Osteocyte (in vitro differentiated cells): ENCODE measurements at regions not wholly inside any gene's neighbourhood (a gene's known extent, or its start where the extent isn't known, plus 50 kb on each side); places are given as distances from the start of the nearest gene placed in this dataset.

ENCODE experiments used
- DNase-seq: peaks from one replicate; pipeline ENCODE4 v3.0.0; 2021; ENCODE audit warnings: mixed read lengths; ENCODE audit not compliant: unreplicated experiment; ENCODE audit errors: extremely low spot score
- H3K27ac Mint-ChIP-seq: one replicate; pipeline ENCODE4 v1.8.0; 2021; ENCODE audit warnings: mild to moderate bottlenecking, mixed read lengths; ENCODE audit not compliant: unreplicated experiment
- H3K27me3 Mint-ChIP-seq: one replicate; pipeline ENCODE4 v1.8.0; 2021; ENCODE audit warnings: mixed read lengths; ENCODE audit not compliant: unreplicated experiment
- H3K36me3 Mint-ChIP-seq: one replicate; pipeline ENCODE4 v1.8.0; 2021; ENCODE audit warnings: mixed read lengths; ENCODE audit not compliant: unreplicated experiment
- H3K4me1 Mint-ChIP-seq: one replicate; pipeline ENCODE4 v1.8.0; 2021; ENCODE audit warnings: mixed read lengths; ENCODE audit not compliant: unreplicated experiment
- H3K4me3 Mint-ChIP-seq: one replicate; pipeline ENCODE4 v1.8.0; 2021; ENCODE audit warnings: mild to moderate bottlenecking, moderate library complexity, mixed read lengths; ENCODE audit not compliant: unreplicated experiment
- H3K9me3 Mint-ChIP-seq: one replicate; pipeline ENCODE4 v1.8.0; 2021; ENCODE audit warnings: mixed read lengths; ENCODE audit not compliant: unreplicated experiment
- TF ChIP-seq, protein P1 (sequence below): fragments of 200-600 bp; sonication (generic); IDR thresholded peaks from 2 replicates; pipeline ENCODE4 v1.5.0; 2021; ENCODE audit warnings: antibody characterized with exemption, mild to moderate bottlenecking, moderate library complexity

- Mint-ChIP-seq H3K27ac (no peak overlapping the region), H3K4me3 (no peak overlapping the region), H3K9me3 (no peaks in the 10 kb centered on the region), H3K4me1 (no peaks in the 10 kb centered on the region), H3K36me3 (no peaks in the 10 kb centered on the region), H3K27me3 (peaks cover 7% of the 10 kb centered on the region)
- DNase-seq = no peak
- TF ChIP-seq, protein P1, sequence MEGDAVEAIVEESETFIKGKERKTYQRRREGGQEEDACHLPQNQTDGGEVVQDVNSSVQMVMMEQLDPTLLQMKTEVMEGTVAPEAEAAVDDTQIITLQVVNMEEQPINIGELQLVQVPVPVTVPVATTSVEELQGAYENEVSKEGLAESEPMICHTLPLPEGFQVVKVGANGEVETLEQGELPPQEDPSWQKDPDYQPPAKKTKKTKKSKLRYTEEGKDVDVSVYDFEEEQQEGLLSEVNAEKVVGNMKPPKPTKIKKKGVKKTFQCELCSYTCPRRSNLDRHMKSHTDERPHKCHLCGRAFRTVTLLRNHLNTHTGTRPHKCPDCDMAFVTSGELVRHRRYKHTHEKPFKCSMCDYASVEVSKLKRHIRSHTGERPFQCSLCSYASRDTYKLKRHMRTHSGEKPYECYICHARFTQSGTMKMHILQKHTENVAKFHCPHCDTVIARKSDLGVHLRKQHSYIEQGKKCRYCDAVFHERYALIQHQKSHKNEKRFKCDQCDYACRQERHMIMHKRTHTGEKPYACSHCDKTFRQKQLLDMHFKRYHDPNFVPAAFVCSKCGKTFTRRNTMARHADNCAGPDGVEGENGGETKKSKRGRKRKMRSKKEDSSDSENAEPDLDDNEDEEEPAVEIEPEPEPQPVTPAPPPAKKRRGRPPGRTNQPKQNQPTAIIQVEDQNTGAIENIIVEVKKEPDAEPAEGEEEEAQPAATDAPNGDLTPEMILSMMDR = no peak
Observed at GRCh38 chr4:146114066-146114465, 61.5 kb upstream of the LSM6 start.

- peaks cover 7% of the 10 kb centered on the region for H3K27me3 Mint-ChIP-seq
- TF ChIP-seq, protein P1 = no peak
- H3K36me3 Mint-ChIP-seq = no peaks in the 10 kb centered on the region
- no peak overlapping the region for H3K27ac Mint-ChIP-seq
- H3K9me3 Mint-ChIP-seq = no peaks in the 10 kb centered on the region
- DNase-seq = no peak
- H3K4me1 Mint-ChIP-seq = no peaks in the 10 kb centered on the region
- no peak overlapping the region for H3K4me3 Mint-ChIP-seq
Observed at GRCh38 chr4:146113171-146113570, 62.3 kb upstream of the LSM6 start.

- no peak overlapping the region for H3K27ac Mint-ChIP-seq
- H3K36me3 Mint-ChIP-seq = no peaks in the 10 kb centered on the region
- no peaks in the 10 kb centered on the region for H3K9me3 Mint-ChIP-seq
- peaks cover 7% of the 10 kb centered on the region for H3K27me3 Mint-ChIP-seq
- TF ChIP-seq, protein P1 = no peak
- no peak for DNase-seq
- H3K4me3 Mint-ChIP-seq = no peak overlapping the region
- H3K4me1 Mint-ChIP-seq = no peaks in the 10 kb centered on the region
Observed at GRCh38 chr4:146112389-146112788, 63.1 kb upstream of the LSM6 start.

DNA sequence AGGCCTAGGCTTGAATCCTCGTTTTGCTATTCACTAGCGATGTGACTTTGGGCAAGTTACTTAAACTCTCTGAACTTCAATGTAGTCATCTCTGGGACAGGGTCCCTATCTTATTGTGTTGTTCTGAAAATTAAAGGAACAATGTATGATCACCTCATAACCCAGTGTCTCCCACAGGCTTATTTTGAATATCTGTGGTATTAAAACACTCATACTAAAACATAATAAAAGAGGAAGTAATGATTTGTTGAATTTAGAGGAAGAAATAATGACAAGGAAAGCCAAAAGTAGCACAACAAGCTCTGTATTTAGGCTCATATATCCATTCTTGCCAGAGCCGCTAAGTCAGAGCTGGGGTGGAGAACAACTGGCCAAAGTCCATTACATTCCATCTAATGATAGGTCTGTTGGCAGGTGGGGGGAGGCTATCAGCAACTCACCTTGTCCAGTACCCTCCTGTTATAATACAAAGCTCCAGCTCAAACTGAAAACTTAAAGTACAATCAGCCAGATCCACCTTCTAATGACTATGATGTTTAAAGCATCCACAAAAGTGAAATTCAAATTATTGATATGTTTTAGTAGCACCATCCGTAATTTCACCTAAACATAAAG, 64.5 kb upstream of the LSM6 start:
- Mint-ChIP-seq H3K4me1 (no peaks in the 10 kb centered on the region), H3K27ac (no peak overlapping the region)
- DNase-seq = no peak

GRCh38 chr4:146108756-146109155, 66.8 kb upstream of the LSM6 start:
- no peak overlapping the region for H3K27ac Mint-ChIP-seq
- H3K4me1 Mint-ChIP-seq = no peaks in the 10 kb centered on the region
- TF ChIP-seq, protein P1 = no peak
- peaks cover 3% of the 10 kb centered on the region for H3K27me3 Mint-ChIP-seq
- H3K4me3 Mint-ChIP-seq = no peak overlapping the region
- no peak for DNase-seq
- no peaks in the 10 kb centered on the region for H3K9me3 Mint-ChIP-seq
- H3K36me3 Mint-ChIP-seq = no peaks in the 10 kb centered on the region

More for the DNA sequence above, 64.5 kb upstream of the LSM6 start:
- peaks cover 5% of the 10 kb centered on the region for H3K27me3 Mint-ChIP-seq
- TF ChIP-seq, protein P1 = no peak
- no peaks in the 10 kb centered on the region for H3K9me3 Mint-ChIP-seq
- H3K4me3 Mint-ChIP-seq = no peak overlapping the region
- H3K36me3 Mint-ChIP-seq = no peaks in the 10 kb centered on the region
